ENCODE measurements at regions not wholly inside any gene's neighbourhood (a gene's known extent, or its start where the extent isn't known, plus 50 kb on each side); places are given as distances from the start of the nearest gene placed in this dataset.

DNA sequence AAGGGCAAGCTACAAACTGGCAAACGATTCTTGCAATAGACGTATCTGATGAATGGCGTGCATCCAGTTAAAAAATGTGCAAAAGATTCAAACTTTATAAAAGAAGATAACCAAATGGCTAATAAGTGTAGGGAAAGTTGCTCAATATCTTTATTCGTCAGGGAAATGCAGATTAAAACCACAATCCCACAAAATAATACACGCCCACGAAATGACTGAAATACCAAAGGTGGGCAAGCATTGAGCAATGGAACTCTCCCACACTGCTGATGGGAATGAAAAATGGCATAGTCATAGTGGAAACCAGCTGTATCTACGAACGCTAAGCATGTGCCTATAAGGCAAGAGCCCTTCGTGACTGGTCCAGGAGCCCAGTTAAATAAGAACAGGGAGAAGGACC, 168.6 kb upstream of the SIX2 start:
- H3K4me3 ChIP-seq, result no peak overlapping the region
- intact Hi-C loops (cut with DNase I), result no loop called here
- no peaks in the 10 kb centered on the region for H3K27me3 ChIP-seq
- no peaks in the 10 kb centered on the region for H3K9me3 ChIP-seq
- no peaks in the 10 kb centered on the region for H3K4me1 ChIP-seq (ENCODE audit: insufficient read depth)
- WGBS, 3 donors, result 23 to 46% (median 25%) methylated on average over 9 of the region's 9 CpGs
- no peak for DNase-seq
- H3K36me3 ChIP-seq, result no peaks in the 10 kb centered on the region
- no peak for TF ChIP-seq EP300 (IDR thresholded peaks at IDR 0.05)
- TF ChIP-seq, protein P1, sequence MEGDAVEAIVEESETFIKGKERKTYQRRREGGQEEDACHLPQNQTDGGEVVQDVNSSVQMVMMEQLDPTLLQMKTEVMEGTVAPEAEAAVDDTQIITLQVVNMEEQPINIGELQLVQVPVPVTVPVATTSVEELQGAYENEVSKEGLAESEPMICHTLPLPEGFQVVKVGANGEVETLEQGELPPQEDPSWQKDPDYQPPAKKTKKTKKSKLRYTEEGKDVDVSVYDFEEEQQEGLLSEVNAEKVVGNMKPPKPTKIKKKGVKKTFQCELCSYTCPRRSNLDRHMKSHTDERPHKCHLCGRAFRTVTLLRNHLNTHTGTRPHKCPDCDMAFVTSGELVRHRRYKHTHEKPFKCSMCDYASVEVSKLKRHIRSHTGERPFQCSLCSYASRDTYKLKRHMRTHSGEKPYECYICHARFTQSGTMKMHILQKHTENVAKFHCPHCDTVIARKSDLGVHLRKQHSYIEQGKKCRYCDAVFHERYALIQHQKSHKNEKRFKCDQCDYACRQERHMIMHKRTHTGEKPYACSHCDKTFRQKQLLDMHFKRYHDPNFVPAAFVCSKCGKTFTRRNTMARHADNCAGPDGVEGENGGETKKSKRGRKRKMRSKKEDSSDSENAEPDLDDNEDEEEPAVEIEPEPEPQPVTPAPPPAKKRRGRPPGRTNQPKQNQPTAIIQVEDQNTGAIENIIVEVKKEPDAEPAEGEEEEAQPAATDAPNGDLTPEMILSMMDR (IDR thresholded peaks at IDR 0.05), result no peak
- TF ChIP-seq POLR2A (IDR thresholded peaks at IDR 0.05), result no peak
- H3K27ac ChIP-seq, result no peak overlapping the region

DNA sequence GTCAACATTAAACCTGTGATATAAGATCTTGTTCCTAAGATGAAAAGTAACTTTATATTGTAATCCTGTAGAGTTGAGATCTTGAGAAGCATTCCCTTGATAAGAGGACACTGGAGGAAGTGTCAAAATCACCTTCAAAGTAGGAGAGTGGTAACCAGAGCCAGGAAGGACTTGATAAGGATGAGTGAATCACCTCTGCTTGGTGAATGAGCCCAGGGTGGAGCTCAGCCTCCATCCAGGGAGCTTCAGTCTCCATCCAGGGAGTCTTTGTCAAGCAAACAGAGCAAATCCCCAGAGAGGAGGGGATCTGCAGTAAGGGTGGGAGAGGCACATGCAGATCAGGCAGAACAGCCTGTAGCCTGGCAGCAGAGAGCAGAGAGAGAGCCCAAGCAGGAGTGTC, 167.1 kb upstream of the SIX2 start:
- DNase-seq, result no peak
- no peaks in the 10 kb centered on the region for H3K4me1 ChIP-seq (ENCODE audit: insufficient read depth)
- H3K4me3 ChIP-seq, result no peak overlapping the region
- intact Hi-C loops (cut with DNase I), result no loop called here
- H3K27me3 ChIP-seq, result no peaks in the 10 kb centered on the region
- H3K9me3 ChIP-seq, result no peaks in the 10 kb centered on the region
- H3K36me3 ChIP-seq, result no peaks in the 10 kb centered on the region
- no peak for TF ChIP-seq POLR2A (IDR thresholded peaks at IDR 0.05)
- TF ChIP-seq EP300 (IDR thresholded peaks at IDR 0.05), result no peak
- TF ChIP-seq, protein P1 (IDR thresholded peaks at IDR 0.05), result no peak
- H3K27ac ChIP-seq, result no peak overlapping the region

DNA sequence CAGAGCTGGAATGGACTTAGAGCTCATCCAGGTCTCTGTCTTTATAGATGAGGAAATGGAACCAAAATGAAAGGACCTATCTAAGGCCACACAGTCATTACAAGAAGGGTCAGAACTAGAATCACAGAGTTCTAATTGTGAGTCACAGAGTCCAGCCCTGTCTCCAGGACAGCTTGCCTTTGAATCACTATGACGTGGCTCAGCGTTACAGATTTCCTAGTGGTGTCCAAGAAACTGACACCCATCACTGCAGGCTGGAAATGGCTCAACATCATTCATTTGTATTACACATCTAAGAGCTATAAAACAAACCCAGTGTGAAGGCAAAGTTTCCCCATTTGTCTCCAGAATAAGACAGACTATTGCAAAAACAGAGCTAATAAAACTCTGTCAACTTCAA, 164.3 kb upstream of the SIX2 start:
- no peak overlapping the region for H3K4me3 ChIP-seq
- intact Hi-C loops (cut with DNase I), result no loop called here
- H3K27ac ChIP-seq, result no peak overlapping the region
- no peaks in the 10 kb centered on the region for H3K36me3 ChIP-seq
- no peak for TF ChIP-seq POLR2A (IDR thresholded peaks at IDR 0.05)
- TF ChIP-seq EP300 (IDR thresholded peaks at IDR 0.05), result no peak
- TF ChIP-seq, protein P1 (IDR thresholded peaks at IDR 0.05), result no peak
- DNase-seq, result no peak
- H3K27me3 ChIP-seq, result no peaks in the 10 kb centered on the region
- H3K9me3 ChIP-seq, result no peaks in the 10 kb centered on the region
- WGBS, 3 donors, result 37 to 83% (median 77%) methylated on average over 2 of the region's 2 CpGs
- H3K4me1 ChIP-seq (ENCODE audit: insufficient read depth), result peaks cover 4% of the 10 kb centered on the region

DNA sequence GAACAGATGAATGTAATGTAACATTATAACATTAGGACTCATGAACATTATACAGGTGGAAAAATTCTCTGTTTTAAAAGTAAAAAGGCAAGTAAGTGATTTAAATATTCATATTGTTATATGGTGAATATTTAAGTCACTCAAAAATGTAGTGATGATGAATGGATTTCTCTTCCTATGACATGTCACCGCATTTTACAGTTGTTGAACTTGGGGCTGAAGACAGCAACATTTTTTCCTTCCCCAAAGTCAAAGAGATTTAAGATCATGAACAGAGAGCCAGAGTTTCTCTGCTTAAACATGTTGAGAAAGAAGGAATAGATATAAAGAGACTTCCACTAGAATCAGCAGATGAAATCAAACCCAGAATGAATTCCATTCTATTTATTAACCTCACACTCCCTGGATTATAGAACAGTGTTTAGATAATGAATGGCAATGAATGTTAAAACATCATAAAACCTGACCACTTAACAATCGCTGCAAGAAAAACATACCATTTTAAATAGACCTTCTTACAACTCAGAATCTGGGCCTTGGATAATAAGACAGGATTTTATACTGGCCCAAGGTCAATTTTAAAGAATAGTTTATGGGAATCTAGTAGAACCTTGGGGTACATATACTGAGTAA, 163.6 kb upstream of the SIX2 start:
- intact Hi-C loops (cut with DNase I), result no loop called here
- TF ChIP-seq EP300 (IDR thresholded peaks at IDR 0.05) (no peak), POLR2A (IDR thresholded peaks at IDR 0.05) (no peak)
- TF ChIP-seq, protein P1 (IDR thresholded peaks at IDR 0.05), result no peak

More for the DNA sequence above, 163.6 kb upstream of the SIX2 start:
- H3K9me3 ChIP-seq, result no peaks in the 10 kb centered on the region
- no peak overlapping the region for H3K27ac ChIP-seq
- H3K36me3 ChIP-seq, result no peaks in the 10 kb centered on the region
- 83 to 92% (median 91%) methylated on average over 2 of the region's 2 CpGs for WGBS, 3 donors
- H3K27me3 ChIP-seq, result no peaks in the 10 kb centered on the region
- H3K4me3 ChIP-seq, result no peak overlapping the region
- H3K4me1 ChIP-seq (ENCODE audit: insufficient read depth), result peaks cover 4% of the 10 kb centered on the region
- DNase-seq, result no peak

Measured in ovary (tissue), 7 donors.